Calu3 (cell line): ENCODE measurements at regions not wholly inside any gene's neighbourhood (a gene's known extent, or its start where the extent isn't known, plus 50 kb on each side); places are given as distances from the start of the nearest gene placed in this dataset.

ENCODE experiments used
- BruUV-seq: library from RNA; stranded (reverse); fragments of 400-500 nt; replicated peaks from 2 replicates; lab custom pipeline; 2021; lab: Mats Ljungman, UMichigan
- CTCF ChIA-PET: fragments of 300-600 bp; sonication (Branson Sonifier 250); formaldehyde crosslinking; loops from one replicate; lab custom pipeline; 2022; ENCODE audit warnings: antibody characterized with exemption; lab: Charles Lee
- DNase-seq: peaks from one replicate; pipeline ENCODE4 v3.0.0; 2022
- H3K27ac Mint-ChIP-seq: one replicate; pipeline ENCODE4 v1.8.0; 2022; ENCODE audit warnings: mixed read lengths; ENCODE audit not compliant: unreplicated experiment
- H3K27me3 Mint-ChIP-seq: one replicate; pipeline ENCODE4 v1.8.0; 2022; ENCODE audit warnings: mixed read lengths; ENCODE audit not compliant: unreplicated experiment
- H3K36me3 Mint-ChIP-seq: one replicate; pipeline ENCODE4 v1.8.0; 2022; ENCODE audit warnings: mild to moderate bottlenecking, moderate library complexity, mixed read lengths; ENCODE audit not compliant: insufficient read depth, unreplicated experiment
- H3K4me1 Mint-ChIP-seq: one replicate; pipeline ENCODE4 v1.8.0; 2022; ENCODE audit warnings: mild to moderate bottlenecking, low read depth, mixed read lengths; ENCODE audit not compliant: unreplicated experiment
- H3K4me3 Mint-ChIP-seq: one replicate; pipeline ENCODE4 v1.8.0; 2022; ENCODE audit warnings: mild to moderate bottlenecking, low read depth, moderate library complexity, mixed read lengths; ENCODE audit not compliant: unreplicated experiment
- H3K9me3 Mint-ChIP-seq: one replicate; pipeline ENCODE4 v1.8.0; 2022; ENCODE audit warnings: low read depth, mixed read lengths; ENCODE audit not compliant: unreplicated experiment
- CTCF ChIP-seq: fragments of 200-600 bp; IDR thresholded peaks from one replicate; pipeline ENCODE4 v1.8.0; 2022; ENCODE audit warnings: antibody characterized with exemption; ENCODE audit not compliant: unreplicated experiment
- intact Hi-C: fragments of 100-400 bp; cut with micrococcal nuclease; formaldehyde crosslinking; loops from one replicate; pipeline ENCODE4 v1.10.0; 2022; ENCODE audit not compliant: unreplicated experiment

GRCh38 chr5:168089201-168089887 lies 202.1 kb upstream of the WWC1 start:
- intact Hi-C loops = no loop called here
- Mint-ChIP-seq H3K4me3 (no peak overlapping the region), H3K27me3 (peaks cover 59% of the 10 kb centered on the region), H3K36me3 (no peaks in the 10 kb centered on the region), H3K9me3 (no peaks in the 10 kb centered on the region), H3K4me1 (peaks cover 21% of the 10 kb centered on the region), H3K27ac (no peak overlapping the region)
- CTCF ChIA-PET = no interaction called here
- BruUV-seq = no TSS peak
- no peak for TF ChIP-seq CTCF
- DNase-seq = no peak

GRCh38 chr5:168092209-168093185 lies 198.9 kb upstream of the WWC1 start:
- no TSS peak for BruUV-seq
- Mint-ChIP-seq H3K27ac (no peak overlapping the region), H3K9me3 (no peaks in the 10 kb centered on the region), H3K27me3 (peaks cover 52% of the 10 kb centered on the region), H3K36me3 (no peaks in the 10 kb centered on the region), H3K4me1 (peaks cover 13% of the 10 kb centered on the region), H3K4me3 (no peak overlapping the region)
- no peak for TF ChIP-seq CTCF
- intact Hi-C loops = no loop called here
- DNase-seq = no peak
- CTCF ChIA-PET = interaction anchor here (0.6 kb wide), 1 partner anchor 495 kb away, joined by 3 read pairs; no protein-coding TSS in a partner anchor

DNA sequence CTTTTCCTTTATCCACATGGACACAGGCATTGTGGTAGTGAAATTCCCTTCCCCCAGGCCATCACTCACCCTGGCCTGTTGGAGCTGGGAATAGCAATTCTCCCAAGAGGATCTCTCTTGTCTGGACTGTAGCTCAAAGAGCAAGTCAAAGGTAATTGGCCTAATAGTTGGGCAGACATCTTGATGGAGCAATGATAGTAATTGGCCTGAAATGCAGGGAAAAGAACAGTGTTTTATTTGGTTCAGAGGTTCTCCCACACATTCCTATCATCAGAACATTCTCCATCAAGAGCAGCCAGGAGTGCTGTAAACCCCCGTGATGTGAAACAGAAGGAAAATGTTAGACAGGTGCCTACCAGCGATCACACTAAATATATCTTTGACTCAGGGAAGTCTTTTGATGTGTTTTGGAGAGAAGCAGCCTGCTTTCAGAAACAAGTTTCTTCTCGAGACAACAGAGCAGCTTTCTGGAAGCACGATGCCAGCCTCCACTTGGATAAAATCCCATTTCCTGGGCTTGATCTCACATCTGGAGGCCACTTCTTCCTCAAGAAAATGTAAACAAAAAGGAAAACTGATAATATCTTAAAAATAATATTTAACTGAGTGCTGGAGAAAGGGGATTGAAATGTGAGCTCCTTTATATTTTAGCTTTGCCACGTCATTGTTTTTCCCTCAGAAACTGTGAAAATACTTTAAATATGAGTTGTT lies 198.1 kb upstream of the WWC1 start:
- intact Hi-C loops = no loop called here
- CTCF ChIA-PET = interaction anchor here (0.6 kb wide), 1 partner anchor 494 kb away, joined by 3 read pairs; no protein-coding TSS in a partner anchor
- no peaks in the 10 kb centered on the region for H3K9me3 Mint-ChIP-seq
- H3K4me1 Mint-ChIP-seq = peaks cover 12% of the 10 kb centered on the region
- no TSS peak for BruUV-seq
- H3K27me3 Mint-ChIP-seq = peaks cover 52% of the 10 kb centered on the region
- no peak for TF ChIP-seq CTCF
- H3K36me3 Mint-ChIP-seq = no peaks in the 10 kb centered on the region
- H3K27ac Mint-ChIP-seq = no peak overlapping the region
- no peak overlapping the region for H3K4me3 Mint-ChIP-seq
- no peak for DNase-seq

DNA sequence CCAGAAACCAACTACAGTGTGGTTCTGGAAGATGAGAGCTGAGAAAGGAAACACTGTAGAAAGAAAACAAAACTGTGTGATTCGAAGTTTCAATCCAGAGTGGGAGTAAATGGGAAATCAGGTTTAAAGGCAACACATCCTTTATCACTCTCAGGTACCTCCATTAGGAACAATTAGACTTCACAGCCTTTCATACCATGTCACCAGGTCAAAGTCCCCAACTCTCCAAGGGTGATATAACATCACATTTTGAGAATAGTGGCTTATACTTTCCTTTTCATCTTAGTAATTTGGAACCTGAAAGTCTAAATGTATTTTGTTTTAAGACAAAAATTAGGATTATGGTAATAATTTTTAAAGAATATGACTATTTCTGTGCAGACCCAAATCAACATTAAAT lies 194.9 kb upstream of the WWC1 start:
- Mint-ChIP-seq H3K4me1 (no peaks in the 10 kb centered on the region), H3K36me3 (no peaks in the 10 kb centered on the region), H3K27me3 (peaks cover 68% of the 10 kb centered on the region), H3K27ac (no peak overlapping the region), H3K4me3 (no peak overlapping the region), H3K9me3 (no peaks in the 10 kb centered on the region)
- no peak for TF ChIP-seq CTCF
- intact Hi-C loops = no loop called here
- no peak for DNase-seq
- no TSS peak for BruUV-seq
- CTCF ChIA-PET = no interaction called here
